Skeletal muscle satellite cell (primary cell): ENCODE measurements at regions not wholly inside any gene's neighbourhood (a gene's known extent, or its start where the extent isn't known, plus 50 kb on each side); places are given as distances from the start of the nearest gene placed in this dataset.
"Not testable (repeated sequence)": the region's sequence is repeated elsewhere in the genome, so short reads cannot be mapped to it uniquely, and the experiment has no call there.

Experiments used
- H3K27me3 ChIP-seq: 2 replicates; pipeline ENCODE4 v1.7.0; 2013; ENCODE audit warnings: low read length; ENCODE audit not compliant: control insufficient read depth, insufficient read depth
- H3K36me3 ChIP-seq: 2 replicates; pipeline ENCODE4 v1.7.0; 2013; ENCODE audit warnings: mild to moderate bottlenecking, control low read depth, low read length; ENCODE audit not compliant: insufficient read depth
- H3K4me1 ChIP-seq: 2 replicates; pipeline ENCODE4 v1.7.0; 2013; ENCODE audit warnings: low read length; ENCODE audit not compliant: control insufficient read depth, insufficient read depth
- H3K4me2 ChIP-seq: 2 replicates; pipeline ENCODE4 v1.7.0; 2013; ENCODE audit warnings: mild to moderate bottlenecking, low read length
- H3K4me3 ChIP-seq: 2 replicates; pipeline ENCODE4 v1.7.0; 2013; ENCODE audit warnings: low read length
- H3K9ac ChIP-seq: 2 replicates; pipeline ENCODE4 v1.7.0; 2013; ENCODE audit warnings: mild to moderate bottlenecking, low read depth, low read length, moderate library complexity
- H3K9me3 ChIP-seq: replicated peaks from 2 replicates; pipeline ENCODE4 v1.7.0; 2013; ENCODE audit warnings: mild to moderate bottlenecking, control low read depth, low read length

DNA sequence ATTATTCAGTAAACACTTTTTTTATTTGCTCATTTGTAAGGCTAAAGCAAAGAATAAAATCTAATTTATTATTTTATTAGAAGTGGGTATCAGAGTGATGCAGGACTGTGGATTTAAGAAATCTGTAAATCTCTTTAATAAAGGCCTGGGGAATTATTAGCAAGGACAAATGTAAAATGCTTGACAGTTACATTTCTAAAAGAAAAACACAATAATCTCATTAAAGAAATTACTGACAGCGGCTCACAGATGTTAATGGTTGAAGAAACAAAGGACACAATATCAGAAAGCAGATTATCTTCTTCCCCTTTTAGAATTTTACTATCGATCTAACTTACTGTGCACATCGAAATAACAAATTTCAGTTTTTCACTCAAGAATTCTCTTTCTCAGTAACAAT, 262.1 kb upstream of the MEIS2 start:
- no peak overlapping the region for H3K4me2 ChIP-seq
- H3K36me3 ChIP-seq = no peaks in the 10 kb centered on the region
- H3K9me3 ChIP-seq = no peaks in the 10 kb centered on the region
- H3K4me1 ChIP-seq = no peaks in the 10 kb centered on the region
- H3K4me3 ChIP-seq = no peak overlapping the region
- H3K9ac ChIP-seq = no peak overlapping the region
- H3K27me3 ChIP-seq = no peaks in the 10 kb centered on the region

DNA sequence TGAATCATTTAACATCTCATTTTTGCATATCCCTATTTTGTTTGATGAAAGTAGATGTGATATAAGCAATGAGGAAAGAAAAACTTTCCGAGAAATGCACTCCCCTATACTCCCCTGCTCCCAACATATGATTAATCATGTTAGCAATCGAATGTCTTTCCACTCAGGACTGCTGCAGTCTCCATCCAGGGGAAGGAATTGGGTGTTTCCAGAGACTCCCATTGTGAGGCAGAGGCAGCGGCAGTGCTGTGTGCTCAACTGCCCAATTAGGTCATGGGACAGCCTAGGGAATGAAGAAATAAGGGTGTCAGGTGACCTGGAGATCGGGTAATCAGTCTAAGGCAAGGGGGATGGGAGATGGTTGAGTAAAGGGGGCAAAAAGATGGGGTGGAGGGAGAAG, 268.6 kb upstream of the MEIS2 start:
- no peaks in the 10 kb centered on the region for H3K36me3 ChIP-seq
- H3K9me3 ChIP-seq = no peaks in the 10 kb centered on the region
- no peak overlapping the region for H3K4me3 ChIP-seq
- H3K4me1 ChIP-seq = no peaks in the 10 kb centered on the region
- no peak overlapping the region for H3K4me2 ChIP-seq
- no peak overlapping the region for H3K9ac ChIP-seq
- H3K27me3 ChIP-seq = no peaks in the 10 kb centered on the region

DNA sequence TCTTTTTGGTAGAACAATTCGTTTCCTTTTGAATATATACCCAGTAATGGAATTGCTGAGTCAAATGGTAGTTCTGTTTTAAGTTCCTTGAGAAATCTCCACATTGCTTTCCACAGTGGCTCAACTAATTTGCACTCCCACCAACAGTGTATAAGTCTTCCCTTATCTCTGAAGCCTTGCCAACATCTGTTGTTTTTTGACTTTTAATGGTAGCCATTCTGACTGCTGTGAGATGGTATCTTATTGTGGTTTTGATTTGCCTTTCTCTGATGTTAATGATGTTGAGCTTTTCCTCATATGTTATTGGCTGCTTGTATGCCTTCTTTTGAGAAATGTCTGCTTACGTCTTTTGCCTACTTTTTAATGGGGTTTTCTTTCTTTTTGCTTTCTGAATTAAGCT, 270.6 kb upstream of the MEIS2 start:
- no peak overlapping the region for H3K4me2 ChIP-seq
- no peaks in the 10 kb centered on the region for H3K27me3 ChIP-seq
- H3K36me3 ChIP-seq = no peaks in the 10 kb centered on the region
- H3K4me3 ChIP-seq = no peak overlapping the region
- H3K4me1 ChIP-seq = no peaks in the 10 kb centered on the region
- H3K9me3 ChIP-seq = no peaks in the 10 kb centered on the region
- H3K9ac ChIP-seq = no peak overlapping the region

DNA sequence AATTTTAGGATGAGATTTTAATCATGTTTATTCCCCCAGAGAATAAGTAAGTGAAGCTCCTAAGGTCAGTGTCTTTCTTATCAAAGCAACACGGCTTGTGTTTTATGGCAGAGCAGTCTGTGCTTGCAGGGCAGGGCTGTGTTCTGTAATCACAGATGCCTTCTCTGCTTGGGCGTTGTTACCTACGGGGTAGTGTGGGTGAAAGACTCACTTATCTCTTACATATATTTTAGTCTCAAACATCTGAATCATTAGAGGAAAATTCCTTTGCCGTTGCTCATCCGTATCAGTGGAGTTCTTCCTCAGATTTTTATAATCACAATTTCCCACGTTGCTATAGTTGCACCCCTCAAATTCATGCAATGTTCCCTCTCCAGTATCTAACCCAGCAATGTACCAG, 271.7 kb upstream of the MEIS2 start:
- Histone ChIP-seq H3K4me2 (no peak overlapping the region), H3K27me3 (no peaks in the 10 kb centered on the region), H3K36me3 (no peaks in the 10 kb centered on the region), H3K4me1 (no peaks in the 10 kb centered on the region), H3K4me3 (no peak overlapping the region), H3K9ac (no peak overlapping the region), H3K9me3 (no peaks in the 10 kb centered on the region)

DNA sequence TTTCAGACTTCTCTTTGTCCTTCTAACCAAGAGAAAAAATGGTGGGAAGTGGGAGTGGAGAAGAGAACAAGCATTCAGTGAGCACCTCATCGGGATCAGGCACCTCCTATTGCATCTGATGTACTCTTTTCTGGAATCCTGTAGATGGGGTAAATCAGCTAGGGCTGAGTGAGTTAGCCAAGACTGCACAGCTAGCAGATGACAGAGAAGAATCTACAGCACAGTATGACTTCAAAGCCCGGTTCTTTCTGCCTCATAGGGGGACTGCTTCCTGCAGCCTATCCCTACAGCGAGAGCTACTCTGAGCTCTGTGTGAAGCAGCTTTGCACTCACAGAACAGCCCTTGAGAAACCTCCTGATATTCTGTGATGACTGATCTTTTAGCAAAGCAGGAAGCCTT, 275.2 kb upstream of the MEIS2 start:
- H3K9ac ChIP-seq = no peak overlapping the region
- H3K27me3 ChIP-seq = no peaks in the 10 kb centered on the region
- no peaks in the 10 kb centered on the region for H3K9me3 ChIP-seq
- no peak overlapping the region for H3K4me2 ChIP-seq
- no peaks in the 10 kb centered on the region for H3K36me3 ChIP-seq
- H3K4me3 ChIP-seq = no peak overlapping the region
- no peaks in the 10 kb centered on the region for H3K4me1 ChIP-seq

DNA sequence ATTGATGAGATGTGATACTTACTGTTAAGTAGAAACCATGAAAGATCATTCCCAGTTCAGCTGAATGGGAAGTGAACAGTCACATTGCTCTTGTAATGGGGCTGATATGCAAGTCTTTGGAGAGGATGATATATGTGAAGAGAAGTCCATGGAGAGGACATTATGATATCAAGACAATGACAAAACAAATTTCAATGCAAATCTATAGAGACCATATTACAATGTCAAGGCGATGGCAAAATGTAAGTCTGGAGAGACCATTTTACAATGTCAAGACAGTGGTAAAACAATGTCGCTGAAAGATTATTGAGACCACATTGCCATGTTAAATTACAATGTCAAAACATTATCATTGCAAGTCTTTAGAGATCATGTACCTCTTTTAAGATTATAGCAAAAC, 277.1 kb upstream of the MEIS2 start:
- H3K36me3 ChIP-seq = no peaks in the 10 kb centered on the region
- no peaks in the 10 kb centered on the region for H3K9me3 ChIP-seq
- no peak overlapping the region for H3K9ac ChIP-seq
- H3K4me1 ChIP-seq = no peaks in the 10 kb centered on the region
- H3K27me3 ChIP-seq = no peaks in the 10 kb centered on the region
- no peak overlapping the region for H3K4me2 ChIP-seq
- no peak overlapping the region for H3K4me3 ChIP-seq

DNA sequence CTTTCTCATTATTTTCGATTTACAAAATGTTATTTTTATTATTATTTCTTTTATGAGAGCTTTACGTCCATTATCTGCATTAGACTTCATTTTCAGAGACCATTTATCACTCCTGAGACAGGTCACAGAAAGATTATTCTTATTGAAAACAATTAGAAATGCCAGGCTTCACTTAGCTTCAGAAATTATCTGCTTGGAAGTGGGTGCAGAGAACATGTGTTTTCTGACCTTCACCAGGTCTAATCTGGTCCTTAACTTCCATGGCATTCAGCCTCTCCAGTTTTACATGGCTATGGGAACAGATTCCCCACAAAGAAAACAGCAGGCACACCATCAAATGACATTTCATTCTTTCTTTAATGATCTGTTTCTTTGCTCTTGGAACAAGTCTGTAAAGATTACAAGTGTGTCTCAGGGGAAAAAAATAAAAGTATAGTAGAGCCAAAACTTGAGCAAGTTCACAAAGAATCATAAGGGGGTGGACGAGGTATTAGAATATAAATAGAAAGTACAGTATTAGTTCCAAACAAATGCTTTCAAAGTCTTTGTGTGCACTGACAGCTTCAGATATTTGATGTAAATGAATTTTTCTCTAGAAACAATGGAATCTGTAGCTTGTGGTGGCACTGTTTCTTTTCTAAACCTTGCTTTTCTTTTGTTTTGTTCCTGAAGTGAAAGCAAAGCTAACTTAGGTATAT, 294.2 kb upstream of the MEIS2 start:
- Histone ChIP-seq H3K4me1 (no peaks in the 10 kb centered on the region), H3K9me3 (peaks cover 3% of the 10 kb centered on the region), H3K27me3 (no peaks in the 10 kb centered on the region), H3K36me3 (no peaks in the 10 kb centered on the region), H3K9ac (no peak overlapping the region), H3K4me3 (no peak overlapping the region), H3K4me2 (no peak overlapping the region)

DNA sequence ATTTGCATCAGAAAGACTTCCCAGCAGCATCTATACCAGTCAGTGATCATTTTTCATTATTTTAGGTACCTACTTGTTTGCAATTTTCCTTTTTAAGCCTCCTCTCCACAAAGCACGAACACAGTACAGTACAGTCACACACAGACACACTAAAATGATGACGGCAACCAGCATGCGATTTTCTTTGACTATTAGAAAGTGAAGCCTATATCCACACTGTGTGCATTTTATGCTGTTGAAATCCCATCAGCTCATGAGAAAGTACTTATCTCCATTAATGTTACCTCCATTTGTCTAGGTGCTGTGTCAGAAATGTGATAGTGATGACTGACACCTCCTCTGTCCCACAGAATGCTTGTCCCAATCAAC, 294.7 kb upstream of the MEIS2 start:
- Histone ChIP-seq H3K9me3 (peaks cover 3% of the 10 kb centered on the region), H3K4me2 (no peak overlapping the region), H3K27me3 (no peaks in the 10 kb centered on the region), H3K4me1 (no peaks in the 10 kb centered on the region), H3K9ac (no peak overlapping the region), H3K4me3 (no peak overlapping the region), H3K36me3 (no peaks in the 10 kb centered on the region)

DNA sequence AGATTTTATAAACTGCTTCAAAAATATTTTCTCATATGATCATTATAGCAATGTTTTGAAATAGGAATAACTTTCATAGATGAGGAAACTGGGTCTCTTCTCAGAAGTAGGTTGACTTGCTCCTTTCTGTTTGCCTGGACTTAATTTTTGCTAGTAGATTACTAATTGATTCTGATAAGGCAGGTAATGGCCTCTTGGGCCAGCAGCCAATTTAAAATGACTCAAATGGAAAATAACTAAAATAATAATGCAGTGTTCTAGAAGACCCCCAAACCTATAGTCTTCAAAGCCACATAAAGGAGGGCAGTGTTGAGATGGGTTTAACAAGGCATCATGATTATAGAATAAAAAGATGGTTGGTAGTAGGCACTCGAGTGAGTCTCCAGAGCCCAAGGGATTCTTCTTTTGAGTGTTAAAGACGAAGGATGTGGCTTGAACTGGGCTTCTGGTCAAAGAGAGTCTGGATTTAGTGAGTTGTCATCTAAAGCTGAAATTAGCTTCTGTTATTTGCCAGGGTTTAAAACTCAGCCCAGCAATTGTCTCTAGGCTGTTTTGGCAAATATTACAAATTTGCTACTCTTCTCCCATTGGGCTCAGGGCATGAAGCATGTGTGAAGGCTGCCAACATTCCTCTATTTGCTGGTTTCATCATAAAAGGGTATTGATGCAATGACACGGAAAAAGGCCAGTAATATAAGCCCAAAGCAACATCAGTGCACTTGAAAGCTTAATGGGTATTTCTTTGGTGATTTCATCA, 297.1 kb upstream of the MEIS2 start:
- H3K4me1 ChIP-seq = no peaks in the 10 kb centered on the region
- H3K4me3 ChIP-seq = no peak overlapping the region
- peaks cover 3% of the 10 kb centered on the region for H3K9me3 ChIP-seq
- H3K27me3 ChIP-seq = no peaks in the 10 kb centered on the region
- H3K36me3 ChIP-seq = no peaks in the 10 kb centered on the region
- H3K4me2 ChIP-seq = no peak overlapping the region
- H3K9ac ChIP-seq = no peak overlapping the region

DNA sequence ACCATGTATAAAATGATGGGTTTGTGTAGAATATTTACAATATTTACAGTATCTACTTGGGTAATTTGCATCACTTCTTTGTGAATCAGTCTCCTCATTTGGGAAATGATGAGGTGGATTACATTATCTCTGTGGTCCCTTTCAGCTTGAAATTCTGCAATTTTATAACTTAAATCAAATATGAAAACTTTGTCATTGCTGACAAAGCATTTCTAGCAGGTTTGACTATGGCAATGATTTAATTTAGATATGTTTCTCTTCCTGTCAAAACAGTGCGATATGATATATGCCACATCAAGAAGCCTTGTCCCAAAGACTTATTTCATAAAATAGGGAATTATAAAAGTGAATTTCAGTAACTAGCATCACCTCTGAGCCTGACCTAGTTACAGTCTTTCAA, 315.8 kb upstream of the MEIS2 start:
- no peaks in the 10 kb centered on the region for H3K27me3 ChIP-seq
- H3K4me2 ChIP-seq = no peak overlapping the region
- H3K9ac ChIP-seq = no peak overlapping the region
- H3K4me3 ChIP-seq = no peak overlapping the region
- no peaks in the 10 kb centered on the region for H3K4me1 ChIP-seq
- H3K9me3 ChIP-seq = no peaks in the 10 kb centered on the region
- no peaks in the 10 kb centered on the region for H3K36me3 ChIP-seq

DNA sequence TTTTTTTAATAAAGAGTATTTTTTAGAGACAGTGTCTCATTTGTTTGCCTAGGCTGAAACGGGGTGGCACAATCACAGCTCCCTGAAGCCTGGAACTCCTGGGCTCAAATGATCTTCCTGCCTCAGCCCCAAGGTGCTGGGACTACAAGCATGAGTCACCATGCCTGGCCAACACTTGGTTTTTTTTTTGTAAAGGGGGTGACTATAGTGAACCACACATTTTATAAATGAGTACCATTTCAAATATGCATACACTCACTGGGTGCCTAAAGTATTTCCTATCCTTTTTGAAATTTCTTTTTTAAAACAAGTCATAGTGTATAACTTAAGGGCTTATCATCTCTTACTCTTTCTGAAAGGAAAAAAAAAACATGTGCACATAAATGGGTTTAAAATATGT, 325.2 kb upstream of the MEIS2 start:
- no peak overlapping the region for H3K4me2 ChIP-seq
- H3K4me3 ChIP-seq = no peak overlapping the region
- H3K27me3 ChIP-seq = no peaks in the 10 kb centered on the region
- H3K4me1 ChIP-seq = no peaks in the 10 kb centered on the region
- peaks cover 3% of the 10 kb centered on the region for H3K9me3 ChIP-seq
- H3K36me3 ChIP-seq = no peaks in the 10 kb centered on the region
- no peak overlapping the region for H3K9ac ChIP-seq

DNA sequence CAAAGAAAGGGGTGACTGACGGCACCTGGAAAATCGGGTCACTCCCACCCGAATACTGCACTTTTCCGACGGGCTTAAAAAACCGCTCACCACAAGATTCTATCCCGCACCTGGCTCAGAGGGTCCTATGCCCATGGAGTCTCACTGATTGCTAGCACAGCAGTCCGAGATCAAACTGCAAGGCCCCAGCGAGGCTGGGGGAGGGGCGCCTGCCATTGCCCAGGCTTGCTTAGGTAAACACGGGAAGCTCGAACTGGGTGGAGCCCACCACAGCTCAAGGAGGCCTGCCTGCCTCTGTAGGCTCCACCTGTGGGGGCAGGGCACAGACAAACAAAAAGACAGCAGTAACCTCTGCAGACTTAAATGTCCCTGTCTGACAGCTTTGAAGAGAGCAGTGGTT, 327.0 kb upstream of the MEIS2 start:
- not testable (repeated sequence) for H3K4me2 ChIP-seq, H3K9ac ChIP-seq, H3K4me3 ChIP-seq, H3K9me3 ChIP-seq, H3K27me3 ChIP-seq, H3K4me1 ChIP-seq, H3K36me3 ChIP-seq
